K562 (cell line): ENCODE measurements at regions not wholly inside any gene's neighbourhood (a gene's known extent, or its start where the extent isn't known, plus 50 kb on each side); places are given as distances from the start of the nearest gene placed in this dataset.

Source experiments
- ATAC-seq: fragments of 200-7000 bp; cut with Tn5 transposase; 3 replicates; pipeline ENCODE4 v1.9.1; 2020; ENCODE audit warnings: moderate library complexity
- BruUV-seq: library from RNA; stranded (reverse); fragments of 400-500 nt; replicated peaks from 2 replicates; lab custom pipeline; 2021; lab: Mats Ljungman, UMichigan
- CTCF ChIA-PET: fragments of 300-600 bp; formaldehyde crosslinking; extraction: SDS; loops from one replicate; lab custom pipeline; 2021; ENCODE audit warnings: low intra/inter-chr PET ratio; lab: Yijun Ruan, JAX
- POLR2A ChIA-PET: fragments of 300-600, 350-650 bp; sonication (Branson Sonifier 250); formaldehyde crosslinking; extraction: SDS; loops from one replicate; lab custom pipeline; 2021; ENCODE audit warnings: antibody characterized with exemption, inconsistent platforms; lab: Yijun Ruan, JAX
- DNase-seq, 4 experiments: peaks; one replicate each; pipeline versions ENCODE4 v3.0.0 to v3.0.0-alpha.2; 2011 to 2018; ENCODE audit warnings: low spot score in 3 of 4, mixed read lengths in 3 of 4; ENCODE audit errors: extremely low read depth in 1 of 4
- FAIRE-seq: peaks from 2 replicates; lab custom pipeline; 2011; peaks lifted over from hg19 to GRCh38; lab: Jason Lieb, UNC
- H2AFZ ChIP-seq: 2 replicates; pipeline ENCODE4 v1.6.0; 2011; ENCODE audit warnings: low read depth, low read length, control low read depth, inconsistent platforms
- H3K27ac ChIP-seq: fragments of 200-600 bp; 3 replicates; pipeline ENCODE4 v1.8.0; 2011; ENCODE audit warnings: low read depth, mild to moderate bottlenecking, control low read depth, inconsistent platforms, low read length, moderate library complexity, mixed read lengths; ENCODE audit errors: extremely low read depth
- H3K27me3 ChIP-seq, 2 experiments: fragments of 300-600 bp in 1 of 2; 2 replicates in 1 of 2; 3 replicates in 1 of 2; pipeline versions ENCODE4 v1.6.0 to v1.8.0; 2011; ENCODE audit warnings: inconsistent platforms in 2 of 2, low read length in 2 of 2, mild to moderate bottlenecking in 1 of 2, mixed read lengths in 1 of 2, moderate library complexity in 1 of 2; ENCODE audit not compliant: control insufficient read depth in 2 of 2, insufficient read depth in 2 of 2
- H3K36me3 ChIP-seq: fragments of 300-600 bp; 3 replicates; pipeline ENCODE4 v1.8.0; 2011; ENCODE audit warnings: mild to moderate bottlenecking, low read length, inconsistent platforms; ENCODE audit not compliant: control insufficient read depth, insufficient read depth
- H3K4me1 ChIP-seq, 2 experiments: fragments of 200-600 bp in 1 of 2; replicated peaks in 1 of 2; 2 replicates in 1 of 2; 3 replicates in 1 of 2; pipeline versions ENCODE4 v1.5.1 to v1.8.0; 2011; ENCODE audit warnings: inconsistent platforms in 2 of 2, low read length in 2 of 2, mild to moderate bottlenecking in 1 of 2, mixed read lengths in 1 of 2, moderate library complexity in 1 of 2; ENCODE audit not compliant: control insufficient read depth in 2 of 2, insufficient read depth in 2 of 2
- H3K4me2 ChIP-seq: 2 replicates; pipeline ENCODE4 v1.6.1; 2011; ENCODE audit warnings: low read length, control low read depth, inconsistent platforms, mixed read lengths; ENCODE audit not compliant: insufficient read depth
- H3K4me3 ChIP-seq: fragments of 200-600 bp; sonication (generic), shearing (Covaris generic); 2 replicates; pipeline ENCODE4 v1.5.1; 2016; ENCODE audit warnings: control low read depth, inconsistent platforms
- H3K79me2 ChIP-seq: fragments of 200-600 bp; 3 replicates; pipeline ENCODE4 v1.8.0; 2011; ENCODE audit warnings: low read length, inconsistent platforms; ENCODE audit not compliant: control insufficient read depth, insufficient read depth
- H3K9ac ChIP-seq, 2 experiments: 2 replicates each; pipeline versions ENCODE4 v1.6.0 to v1.6.1; 2011; ENCODE audit warnings: low read depth in 2 of 2, low read length in 2 of 2, control low read depth in 1 of 2, inconsistent platforms in 1 of 2, mild to moderate bottlenecking in 1 of 2, mixed read lengths in 1 of 2; ENCODE audit not compliant: insufficient read depth in 1 of 2
- H3K9me1 ChIP-seq: one replicate; pipeline ENCODE4 v1.6.0; 2011; ENCODE audit warnings: inconsistent platforms, mild to moderate bottlenecking, low read length, moderate library complexity; ENCODE audit not compliant: control insufficient read depth, insufficient read depth
- H3K9me3 ChIP-seq: replicated peaks from 2 replicates; pipeline ENCODE4 v1.5.1; 2011; ENCODE audit warnings: low read depth, low read length, inconsistent platforms; ENCODE audit not compliant: control insufficient read depth, insufficient read depth
- H4K20me1 ChIP-seq: replicated peaks from 2 replicates; pipeline ENCODE4 v1.6.1; 2011; ENCODE audit warnings: low read length, inconsistent platforms, mixed read lengths; ENCODE audit not compliant: control insufficient read depth, insufficient read depth
- CLOCK ChIP-seq: fragments of 250-450 bp; sonication (Bioruptor Pico); IDR thresholded peaks from 2 replicates; pipeline ENCODE4 v1.4.0; 2020; ENCODE audit warnings: mild to moderate bottlenecking, moderate library complexity, borderline replicate concordance
- DEAF1 ChIP-seq: fragments of 450-650 bp; formaldehyde crosslinking; IDR thresholded peaks from 2 replicates; pipeline ENCODE4 v1.4.0; 2020; ENCODE audit warnings: mild to moderate bottlenecking, moderate library complexity
- E2F3 ChIP-seq: fragments of 250-450 bp; sonication (Bioruptor Pico); IDR thresholded peaks from 2 replicates; pipeline ENCODE4 v1.4.0; 2020; ENCODE audit warnings: mild to moderate bottlenecking
- HMGN3 ChIP-seq: IDR thresholded peaks from 2 replicates; pipeline ENCODE4 v1.6.1; 2011; ENCODE audit warnings: borderline replicate concordance, low read depth, mild to moderate bottlenecking, mixed read lengths, low read length; ENCODE audit not compliant: insufficient read length; ENCODE audit errors: extremely low read depth
- MCM3 ChIP-seq: fragments of 450-650 bp; IDR thresholded peaks from 2 replicates; pipeline ENCODE4 v1.6.1; 2016
- MTA3 ChIP-seq: fragments of 450-650 bp; formaldehyde crosslinking; IDR thresholded peaks from 2 replicates; pipeline ENCODE4 v1.6.1; 2017; ENCODE audit warnings: mild to moderate bottlenecking, borderline replicate concordance
- MTF1 ChIP-seq: fragments of 250-450 bp; sonication (Bioruptor Pico); IDR thresholded peaks from 2 replicates; pipeline ENCODE4 v1.9.0; 2021; ENCODE audit warnings: moderate library complexity, mild to moderate bottlenecking, inconsistent platforms, borderline replicate concordance
- NR0B1 ChIP-seq: fragments of 450-650 bp; IDR thresholded peaks from one replicate; pipeline ENCODE4 v1.6.1; 2018; ENCODE audit warnings: mild to moderate bottlenecking, moderate library complexity; ENCODE audit not compliant: partially characterized antibody
- PHF8 ChIP-seq: fragments of 200-600 bp; sonication (generic); IDR thresholded peaks from 2 replicates; pipeline ENCODE4 v1.6.1; 2012; ENCODE audit warnings: mixed run types, mild to moderate bottlenecking, inconsistent platforms, low read length, moderate library complexity, borderline replicate concordance
- SMARCB1 ChIP-seq: IDR thresholded peaks from 2 replicates; pipeline ENCODE4 v1.6.1; 2011; ENCODE audit warnings: improper control_type of control experiment, low read depth; ENCODE audit not compliant: insufficient read length
- USF1 ChIP-seq: sonication (generic); formaldehyde crosslinking; IDR thresholded peaks from 2 replicates; pipeline ENCODE4 v1.9.0; 2022; ENCODE audit warnings: mild to moderate bottlenecking, missing genetic modification reagents
- ZBTB5 ChIP-seq: fragments of 450-650 bp; IDR thresholded peaks from 2 replicates; pipeline ENCODE4 v1.6.1; 2017; ENCODE audit warnings: antibody characterized with exemption
- ZNF347 ChIP-seq: fragments of 450-650 bp; formaldehyde crosslinking; IDR thresholded peaks from 2 replicates; pipeline ENCODE4 v1.4.0; 2020; ENCODE audit warnings: low read depth, mild to moderate bottlenecking, moderate library complexity
- ZNF561 ChIP-seq: fragments of 450-650 bp; formaldehyde crosslinking; conservative IDR thresholded peaks from 2 replicates; pipeline ENCODE4 v1.4.0; 2020; ENCODE audit warnings: mild to moderate bottlenecking, moderate library complexity
- ZNF668 ChIP-seq: fragments of 250-450 bp; sonication (Bioruptor Pico); IDR thresholded peaks from 2 replicates; pipeline ENCODE4 v1.8.0; 2022; ENCODE audit warnings: mild to moderate bottlenecking, inconsistent platforms
- WGBS: fragments of 100-300 bp; shearing (Covaris generic); methylation state at CpG from one replicate; pipeline ENCODE4 v1.1.6; 2016; ENCODE audit warnings: low coverage, mixed read lengths; ENCODE audit not compliant: insufficient coverage; ENCODE audit errors: missing lambda C conversion rate; 5-methylcytosine and 5-hydroxymethylcytosine counted together
- in situ Hi-C: fragments of 300-500 bp; cut with MboI; formaldehyde crosslinking; loops from 4 replicates; pipeline ENCODE4 v1.15.0; 2018; ENCODE audit warnings: inconsistent platforms, mixed read lengths
- intact Hi-C: fragments of 100-400 bp; cut with micrococcal nuclease; formaldehyde crosslinking; loops from 2 replicates; pipeline ENCODE4 v1.14.2; 2022

- no peaks in the 10 kb centered on the region for H3K9me1 ChIP-seq
- H3K9me3 ChIP-seq, result no peaks in the 10 kb centered on the region
- no peak for ATAC-seq
- no peaks in the 10 kb centered on the region for H3K4me1 ChIP-seq
- no peak overlapping the region for H3K4me3 ChIP-seq
- H2AFZ ChIP-seq, result no peak overlapping the region
- 0 out of 2 replicates have a peak, but pooled peaks cover 3% of the 10 kb centered on the region for H4K20me1 ChIP-seq
- in situ Hi-C loops (no loop called here), intact Hi-C loops (no loop called here)
- no peak for DNase-seq
- H3K27me3 ChIP-seq, result peaks cover 0 to 25% of the 10 kb centered on the region in 2 experiments; a peak in 1 of 5 replicates
- ChIA-PET CTCF (no interaction called here), POLR2A (interaction anchor here (0.9 to 1.3 kb wide), 2 partner anchors 9 to 111 kb away, joined by 3 to 5 read pairs; no protein-coding TSS in a partner anchor)
- 0% methylated on average over 8 of the region's 9 CpGs for WGBS
- H3K79me2 ChIP-seq, result no peaks in the 10 kb centered on the region
- FAIRE-seq, result no peak
- no TSS peak for BruUV-seq
- H3K4me2 ChIP-seq, result no peak overlapping the region
- H3K27ac ChIP-seq, result no peak overlapping the region
- H3K36me3 ChIP-seq, result no peaks in the 10 kb centered on the region
- no peak overlapping the region for H3K9ac ChIP-seq
- TF ChIP-seq CLOCK (CRISPR knock-in tag) (no peak), E2F3 (CRISPR knock-in tag) (no peak), ZNF561 (no peak), ZNF668 (no peak), MTF1 (CRISPR knock-in tag) (no peak), PHF8 (no peak), NR0B1 (no peak), ZNF347 (CRISPR knock-in tag) (no peak), HMGN3 (no peak), ZBTB5 (no peak), MTA3 (no peak), MCM3 (no peak), DEAF1 (CRISPR knock-in tag) (no peak), SMARCB1 (no peak), USF1 (CRISPR knock-in tag) (no peak)
Measured at GRCh38 chr22:47606426-47606825, 844.0 kb downstream of the TBC1D22A start.
